ENCODE measurements at regions not wholly inside any gene's neighbourhood (a gene's known extent, or its start where the extent isn't known, plus 50 kb on each side); places are given as distances from the start of the nearest gene placed in this dataset.

- Histone ChIP-seq H3K36me3 (replicated peaks; ENCODE audit: insufficient read depth, low read length) (no peaks in the 10 kb centered on the region), H3K4me1 (ENCODE audit: low read length) (peaks cover 17% of the 10 kb centered on the region), H4K20me1 (ENCODE audit: insufficient read depth, low read length) (no peaks in the 10 kb centered on the region), H3F3A (ENCODE audit: insufficient read depth, low read length) (peaks cover 18% of the 10 kb centered on the region), H3K4me2 (ENCODE audit: low read depth, low read length) (no peak overlapping the region), H3K27ac (ENCODE audit: low read length) (no peak overlapping the region), H2AFZ (ENCODE audit: low read length) (no peak overlapping the region), H3K9me2 (replicated peaks; ENCODE audit: insufficient read depth, low read length) (no peaks in the 10 kb centered on the region), H3K27me3 (replicated peaks; ENCODE audit: insufficient read depth, low read length) (no peaks in the 10 kb centered on the region), H3K79me2 (ENCODE audit: low read length) (no peaks in the 10 kb centered on the region), H3K4me3 (ENCODE audit: low read length) (no peak overlapping the region), H3K9me3 (replicated peaks; ENCODE audit: insufficient read depth, low read length) (no peaks in the 10 kb centered on the region), H3K9ac (ENCODE audit: low read length) (no peak overlapping the region)
- DNase-seq: no peak
- no peak for TF ChIP-seq EZH2phosphoT487 (IDR thresholded peaks at IDR 0.05; ENCODE audit: low read length)
These were observed 1554.5 kb upstream of the SLC39A10 start for GRCh38 chr2:194102546-194102945.

- no peaks in the 10 kb centered on the region for H3K27me3 ChIP-seq (replicated peaks; ENCODE audit: insufficient read depth, low read length)
- H3K36me3 ChIP-seq (replicated peaks; ENCODE audit: insufficient read depth, low read length): no peaks in the 10 kb centered on the region
- peaks cover 17% of the 10 kb centered on the region for H3K4me1 ChIP-seq (ENCODE audit: low read length)
- no peaks in the 10 kb centered on the region for H4K20me1 ChIP-seq (ENCODE audit: insufficient read depth, low read length)
- TF ChIP-seq CTCF (IDR thresholded peaks at IDR 0.05; ENCODE audit: low read length) (no peak), EZH2 (optimal IDR thresholded peaks at IDR 0.05; ENCODE audit: low read depth, low read length) (no peak), EZH2phosphoT487 (IDR thresholded peaks at IDR 0.05; ENCODE audit: low read length) (no peak)
- no peak overlapping the region for H2AFZ ChIP-seq (ENCODE audit: low read length)
- no peak overlapping the region for H3K4me2 ChIP-seq (ENCODE audit: low read depth, low read length)
- H3K9ac ChIP-seq (ENCODE audit: low read length): no peak overlapping the region
- no peaks in the 10 kb centered on the region for H3K79me2 ChIP-seq (ENCODE audit: low read length)
- no peak overlapping the region for H3K27ac ChIP-seq (ENCODE audit: low read length)
- peaks cover 14% of the 10 kb centered on the region for H3F3A ChIP-seq (ENCODE audit: insufficient read depth, low read length)
- no peak overlapping the region for H3K4me3 ChIP-seq (ENCODE audit: low read length)
- H3K9me3 ChIP-seq (replicated peaks; ENCODE audit: insufficient read depth, low read length): no peaks in the 10 kb centered on the region
- DNase-seq: no peak
- H3K9me2 ChIP-seq (replicated peaks; ENCODE audit: insufficient read depth, low read length): no peaks in the 10 kb centered on the region
These were observed 1556.8 kb upstream of the SLC39A10 start for GRCh38 chr2:194100201-194100600.

- Histone ChIP-seq H3K4me1 (ENCODE audit: low read length) (no peaks in the 10 kb centered on the region), H4K20me1 (ENCODE audit: insufficient read depth, low read length) (no peaks in the 10 kb centered on the region), H3F3A (ENCODE audit: insufficient read depth, low read length) (no peaks in the 10 kb centered on the region), H3K27ac (ENCODE audit: low read length) (no peak overlapping the region), H2AFZ (ENCODE audit: low read length) (no peak overlapping the region), H3K4me3 (ENCODE audit: low read length) (no peak overlapping the region), H3K9ac (ENCODE audit: low read length) (no peak overlapping the region), H3K79me2 (ENCODE audit: low read length) (no peaks in the 10 kb centered on the region), H3K9me2 (replicated peaks; ENCODE audit: insufficient read depth, low read length) (no peaks in the 10 kb centered on the region), H3K36me3 (replicated peaks; ENCODE audit: insufficient read depth, low read length) (no peaks in the 10 kb centered on the region), H3K27me3 (replicated peaks; ENCODE audit: insufficient read depth, low read length) (no peaks in the 10 kb centered on the region), H3K9me3 (replicated peaks; ENCODE audit: insufficient read depth, low read length) (no peaks in the 10 kb centered on the region), H3K4me2 (ENCODE audit: low read depth, low read length) (no peak overlapping the region)
- DNase-seq: no peak
- no peak for TF ChIP-seq EZH2 (optimal IDR thresholded peaks at IDR 0.05; ENCODE audit: low read depth, low read length)
- TF ChIP-seq EZH2phosphoT487 (IDR thresholded peaks at IDR 0.05; ENCODE audit: low read length): no peak
- no peak for TF ChIP-seq CTCF (IDR thresholded peaks at IDR 0.05; ENCODE audit: low read length)
These were observed 1560.6 kb upstream of the SLC39A10 start for GRCh38 chr2:194096402-194096801.

- H4K20me1 ChIP-seq (ENCODE audit: insufficient read depth, low read length): no peaks in the 10 kb centered on the region
- no peak overlapping the region for H3K4me2 ChIP-seq (ENCODE audit: low read depth, low read length)
- no peaks in the 10 kb centered on the region for H3K27me3 ChIP-seq (replicated peaks; ENCODE audit: insufficient read depth, low read length)
- no peak for TF ChIP-seq EZH2phosphoT487 (IDR thresholded peaks at IDR 0.05; ENCODE audit: low read length)
- TF ChIP-seq CTCF (IDR thresholded peaks at IDR 0.05; ENCODE audit: low read length): no peak
- no peak for TF ChIP-seq EZH2 (optimal IDR thresholded peaks at IDR 0.05; ENCODE audit: low read depth, low read length)
- no peak for DNase-seq
- no peak overlapping the region for H2AFZ ChIP-seq (ENCODE audit: low read length)
- H3K4me1 ChIP-seq (ENCODE audit: low read length): no peaks in the 10 kb centered on the region
- no peaks in the 10 kb centered on the region for H3K9me2 ChIP-seq (replicated peaks; ENCODE audit: insufficient read depth, low read length)
- H3K79me2 ChIP-seq (ENCODE audit: low read length): no peaks in the 10 kb centered on the region
- H3K36me3 ChIP-seq (replicated peaks; ENCODE audit: insufficient read depth, low read length): no peaks in the 10 kb centered on the region
- H3K9ac ChIP-seq (ENCODE audit: low read length): no peak overlapping the region
- no peak overlapping the region for H3K27ac ChIP-seq (ENCODE audit: low read length)
- no peaks in the 10 kb centered on the region for H3K9me3 ChIP-seq (replicated peaks; ENCODE audit: insufficient read depth, low read length)
- H3F3A ChIP-seq (ENCODE audit: insufficient read depth, low read length): no peaks in the 10 kb centered on the region
- H3K4me3 ChIP-seq (ENCODE audit: low read length): no peak overlapping the region
These were observed 1561.7 kb upstream of the SLC39A10 start for GRCh38 chr2:194095359-194095758.
